GM23338 (cell line): ENCODE measurements at regions not wholly inside any gene's neighbourhood (a gene's known extent, or its start where the extent isn't known, plus 50 kb on each side); places are given as distances from the start of the nearest gene placed in this dataset.

ENCODE experiments used
- ATAC-seq: fragments of 200-7000 bp; cut with Tn5 transposase; 3 replicates; pipeline ENCODE4 v1.9.1; 2020
- DNase-seq: peaks from one replicate; pipeline ENCODE4 v3.0.0-alpha.2; 2015; ENCODE audit warnings: low spot score
- H2AFZ ChIP-seq: fragments of 200-600 bp; sonication (generic); 2 replicates; pipeline ENCODE4 v1.8.0; 2016; ENCODE audit warnings: antibody characterized with exemption, mild to moderate bottlenecking, moderate library complexity
- H3F3A ChIP-seq: fragments of 200-600 bp; sonication (generic); replicated peaks from 2 replicates; pipeline ENCODE4 v1.8.0; 2017; ENCODE audit warnings: antibody characterized with exemption, mixed run types, low read depth
- H3K27ac ChIP-seq: fragments of 200-600 bp; sonication (generic); 2 replicates; pipeline ENCODE4 v1.6.1; 2016; ENCODE audit warnings: low read depth
- H3K27me3 ChIP-seq: fragments of 200-600 bp; sonication (generic); 2 replicates; pipeline ENCODE4 v1.8.0; 2016; ENCODE audit warnings: mild to moderate bottlenecking, mixed run types, moderate library complexity; ENCODE audit not compliant: insufficient read depth
- H3K36me3 ChIP-seq: fragments of 200-600 bp; sonication (generic); 2 replicates; pipeline ENCODE4 v1.8.0; 2016; ENCODE audit warnings: mild to moderate bottlenecking; ENCODE audit not compliant: insufficient read depth
- H3K4me1 ChIP-seq: fragments of 200-600 bp; sonication (generic); 2 replicates; pipeline ENCODE4 v1.8.0; 2016; ENCODE audit warnings: mild to moderate bottlenecking, moderate library complexity; ENCODE audit not compliant: insufficient read depth
- H3K4me2 ChIP-seq: fragments of 200-600 bp; sonication (generic); 2 replicates; pipeline ENCODE4 v1.7.1; 2017; ENCODE audit warnings: mixed run types
- H3K4me3 ChIP-seq: fragments of 200-600 bp; sonication (generic); 2 replicates; pipeline ENCODE4 v1.6.1; 2016; ENCODE audit warnings: mixed run types
- H3K79me2 ChIP-seq: fragments of 200-600 bp; sonication (generic); replicated peaks from 2 replicates; pipeline ENCODE4 v1.8.0; 2017; ENCODE audit warnings: mild to moderate bottlenecking; ENCODE audit not compliant: insufficient read depth
- H3K9me2 ChIP-seq: fragments of 200-600 bp; sonication (generic); 2 replicates; pipeline ENCODE4 v1.8.0; 2017; ENCODE audit not compliant: insufficient read depth
- H4K20me1 ChIP-seq: fragments of 200-600 bp; sonication (generic); replicated peaks from 2 replicates; pipeline ENCODE4 v1.8.0; 2017; ENCODE audit warnings: mild to moderate bottlenecking; ENCODE audit not compliant: insufficient read depth
- H3K27ac Mint-ChIP-seq: 2 replicates; pipeline ENCODE4 v1.8.0; 2020; ENCODE audit warnings: inconsistent platforms, mild to moderate bottlenecking, moderate library complexity, mixed read lengths
- H3K27me3 Mint-ChIP-seq: 3 replicates; pipeline ENCODE4 v1.8.0; 2022; ENCODE audit warnings: low read depth, mild to moderate bottlenecking, moderate library complexity, mixed read lengths, inconsistent platforms; ENCODE audit not compliant: insufficient read depth, poor library complexity
- H3K36me3 Mint-ChIP-seq: 3 replicates; pipeline ENCODE4 v1.8.0; 2021; ENCODE audit warnings: low read depth, mild to moderate bottlenecking, inconsistent platforms, moderate library complexity, mixed read lengths
- H3K4me1 Mint-ChIP-seq: 3 replicates; pipeline ENCODE4 v1.8.0; 2020; ENCODE audit warnings: mild to moderate bottlenecking, inconsistent platforms, mixed read lengths
- H3K4me3 Mint-ChIP-seq: 3 replicates; pipeline ENCODE4 v1.8.0; 2021; ENCODE audit warnings: moderate library complexity, mild to moderate bottlenecking, inconsistent platforms, mixed read lengths
- H3K9me3 Mint-ChIP-seq: 3 replicates; pipeline ENCODE4 v1.8.0; 2020; ENCODE audit warnings: moderate library complexity, mild to moderate bottlenecking, inconsistent platforms, mixed read lengths
- CREB1 ChIP-seq: fragments of 250-450 bp; sonication (Bioruptor Pico); IDR thresholded peaks from 2 replicates; pipeline ENCODE4 v1.5.0; 2020; ENCODE audit warnings: low read depth, mild to moderate bottlenecking, moderate library complexity
- EZH2 ChIP-seq: fragments of 200-600 bp; sonication (generic); IDR thresholded peaks from one replicate; pipeline ENCODE4 v1.8.0; 2017; ENCODE audit warnings: antibody characterized with exemption, mild to moderate bottlenecking, low read depth; ENCODE audit not compliant: unreplicated experiment
- EZH2phosphoT487 ChIP-seq: fragments of 200-600 bp; sonication (generic); IDR thresholded peaks from one replicate; pipeline ENCODE4 v1.8.1; 2018; ENCODE audit warnings: antibody characterized with exemption; ENCODE audit not compliant: unreplicated experiment
- JUNB ChIP-seq: IDR thresholded peaks from one replicate; pipeline ENCODE4 v1.6.1; 2016; ENCODE audit warnings: antibody characterized with exemption; ENCODE audit not compliant: unreplicated experiment
- NANOG ChIP-seq: IDR thresholded peaks from 2 replicates; pipeline ENCODE4 v1.6.1; 2016; ENCODE audit warnings: antibody characterized with exemption, borderline replicate concordance
- POLR2AphosphoS5 ChIP-seq: IDR thresholded peaks from 2 replicates; pipeline ENCODE4 v1.6.1; 2016; ENCODE audit warnings: antibody characterized with exemption, low read depth
- STAT1 ChIP-seq: IDR thresholded peaks from one replicate; pipeline ENCODE4 v1.6.1; 2016; ENCODE audit warnings: antibody characterized with exemption; ENCODE audit not compliant: unreplicated experiment
- ZNF114 ChIP-seq: fragments of 250-450 bp; sonication (Bioruptor Pico); IDR thresholded peaks from 2 replicates; pipeline ENCODE4 v1.5.0; 2020; ENCODE audit warnings: mild to moderate bottlenecking, moderate library complexity
- ZNF331 ChIP-seq: fragments of 250-450 bp; sonication (Bioruptor Pico); IDR thresholded peaks from 2 replicates; pipeline ENCODE4 v1.5.0; 2020; ENCODE audit warnings: low read depth, mild to moderate bottlenecking, moderate library complexity
- TF ChIP-seq, protein P1 (sequence below): IDR thresholded peaks from one replicate; pipeline ENCODE4 v1.6.1; 2018; ENCODE audit warnings: antibody characterized with exemption; ENCODE audit not compliant: unreplicated experiment
- TF ChIP-seq, protein P2 (sequence below), 2 experiments: fragments of 200-600 bp in 1 of 2; sonication (generic) in 1 of 2; conservative IDR thresholded peaks; 2 replicates each; pipeline versions ENCODE4 v1.5.1 to v1.6.1; 2016 to 2017; ENCODE audit warnings: antibody characterized with exemption in 2 of 2, low read depth in 2 of 2, mild to moderate bottlenecking in 2 of 2, moderate library complexity in 1 of 2
- TF ChIP-seq, protein P3 (sequence below): IDR thresholded peaks from 2 replicates; pipeline ENCODE4 v1.6.1; 2016; ENCODE audit warnings: antibody characterized with exemption
- TF ChIP-seq, protein P4 (sequence below): fragments of 250-450 bp; sonication (Bioruptor Pico); IDR thresholded peaks from 2 replicates; pipeline ENCODE4 v1.5.0; 2020; ENCODE audit warnings: mild to moderate bottlenecking, moderate library complexity

DNA sequence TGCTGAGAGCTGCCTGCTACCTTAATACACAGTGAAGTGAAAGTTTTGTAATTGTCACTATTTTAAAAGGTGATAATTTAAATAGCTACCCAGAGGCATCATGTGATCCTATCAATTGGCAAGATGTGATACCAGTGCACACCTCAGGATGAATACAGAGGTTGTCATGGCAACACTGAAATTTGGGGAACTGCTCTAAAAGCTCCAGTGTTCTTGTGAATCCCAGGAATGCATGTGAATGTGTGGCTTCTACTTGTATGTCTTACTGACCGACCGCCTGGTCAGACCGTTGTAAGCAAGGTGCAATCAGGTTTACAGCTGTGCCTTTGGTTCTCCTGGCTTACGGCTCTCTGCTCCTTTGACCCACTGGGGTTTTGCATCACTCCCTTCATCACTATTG lies 146.3 kb upstream of the GJE1 start (continued):
- TF ChIP-seq, protein P1, sequence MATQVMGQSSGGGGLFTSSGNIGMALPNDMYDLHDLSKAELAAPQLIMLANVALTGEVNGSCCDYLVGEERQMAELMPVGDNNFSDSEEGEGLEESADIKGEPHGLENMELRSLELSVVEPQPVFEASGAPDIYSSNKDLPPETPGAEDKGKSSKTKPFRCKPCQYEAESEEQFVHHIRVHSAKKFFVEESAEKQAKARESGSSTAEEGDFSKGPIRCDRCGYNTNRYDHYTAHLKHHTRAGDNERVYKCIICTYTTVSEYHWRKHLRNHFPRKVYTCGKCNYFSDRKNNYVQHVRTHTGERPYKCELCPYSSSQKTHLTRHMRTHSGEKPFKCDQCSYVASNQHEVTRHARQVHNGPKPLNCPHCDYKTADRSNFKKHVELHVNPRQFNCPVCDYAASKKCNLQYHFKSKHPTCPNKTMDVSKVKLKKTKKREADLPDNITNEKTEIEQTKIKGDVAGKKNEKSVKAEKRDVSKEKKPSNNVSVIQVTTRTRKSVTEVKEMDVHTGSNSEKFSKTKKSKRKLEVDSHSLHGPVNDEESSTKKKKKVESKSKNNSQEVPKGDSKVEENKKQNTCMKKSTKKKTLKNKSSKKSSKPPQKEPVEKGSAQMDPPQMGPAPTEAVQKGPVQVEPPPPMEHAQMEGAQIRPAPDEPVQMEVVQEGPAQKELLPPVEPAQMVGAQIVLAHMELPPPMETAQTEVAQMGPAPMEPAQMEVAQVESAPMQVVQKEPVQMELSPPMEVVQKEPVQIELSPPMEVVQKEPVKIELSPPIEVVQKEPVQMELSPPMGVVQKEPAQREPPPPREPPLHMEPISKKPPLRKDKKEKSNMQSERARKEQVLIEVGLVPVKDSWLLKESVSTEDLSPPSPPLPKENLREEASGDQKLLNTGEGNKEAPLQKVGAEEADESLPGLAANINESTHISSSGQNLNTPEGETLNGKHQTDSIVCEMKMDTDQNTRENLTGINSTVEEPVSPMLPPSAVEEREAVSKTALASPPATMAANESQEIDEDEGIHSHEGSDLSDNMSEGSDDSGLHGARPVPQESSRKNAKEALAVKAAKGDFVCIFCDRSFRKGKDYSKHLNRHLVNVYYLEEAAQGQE = no peak
- TF ChIP-seq ZNF114 (CRISPR knock-in tag) (no peak), JUNB (no peak)

DNA sequence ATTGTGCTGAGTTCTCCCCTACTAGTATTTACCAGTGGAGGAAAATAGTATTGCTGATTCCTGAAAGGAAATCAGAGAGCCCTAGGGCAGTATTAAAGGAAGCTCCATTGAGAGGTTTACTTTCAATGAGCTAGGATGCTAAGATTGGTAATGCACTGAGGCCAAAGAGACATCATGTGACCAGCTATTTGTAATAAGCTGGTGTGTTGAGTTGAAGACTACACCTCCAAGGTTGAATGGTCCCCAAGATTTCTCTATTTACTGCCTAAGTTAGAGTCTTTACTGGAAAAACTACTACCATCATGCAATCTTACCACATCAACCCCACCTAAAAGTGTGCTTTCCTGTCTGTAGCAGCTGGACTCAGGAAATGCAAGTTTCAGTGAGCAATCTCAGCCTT lies 151.5 kb upstream of the GJE1 start:
- Mint-ChIP-seq H3K27me3 (no peaks in the 10 kb centered on the region), H3K4me1 (peaks cover 6% of the 10 kb centered on the region; the same call in 1 of the 3 replicates), H3K4me3 (no peak overlapping the region), H3K36me3 (no peaks in the 10 kb centered on the region), H3K9me3 (no peaks in the 10 kb centered on the region), H3K27ac (no peak overlapping the region)
- no peak overlapping the region for H2AFZ ChIP-seq
- no peaks in the 10 kb centered on the region for H3K27me3 ChIP-seq
- DNase-seq = no peak
- H3K9me2 ChIP-seq = no peaks in the 10 kb centered on the region
- no peak for ATAC-seq
- no peaks in the 10 kb centered on the region; the same call in 1 of the 2 replicates for H3K79me2 ChIP-seq
- no peaks in the 10 kb centered on the region for H3K36me3 ChIP-seq
- no peak overlapping the region for H3K4me2 ChIP-seq
- H4K20me1 ChIP-seq = no peaks in the 10 kb centered on the region
- H3K4me3 ChIP-seq = no peak overlapping the region
- peaks cover 10% of the 10 kb centered on the region; the same call in 1 of the 2 replicates for H3K4me1 ChIP-seq
- no peak overlapping the region for H3K27ac ChIP-seq
- no peaks in the 10 kb centered on the region for H3F3A ChIP-seq
- TF ChIP-seq, protein P2, sequence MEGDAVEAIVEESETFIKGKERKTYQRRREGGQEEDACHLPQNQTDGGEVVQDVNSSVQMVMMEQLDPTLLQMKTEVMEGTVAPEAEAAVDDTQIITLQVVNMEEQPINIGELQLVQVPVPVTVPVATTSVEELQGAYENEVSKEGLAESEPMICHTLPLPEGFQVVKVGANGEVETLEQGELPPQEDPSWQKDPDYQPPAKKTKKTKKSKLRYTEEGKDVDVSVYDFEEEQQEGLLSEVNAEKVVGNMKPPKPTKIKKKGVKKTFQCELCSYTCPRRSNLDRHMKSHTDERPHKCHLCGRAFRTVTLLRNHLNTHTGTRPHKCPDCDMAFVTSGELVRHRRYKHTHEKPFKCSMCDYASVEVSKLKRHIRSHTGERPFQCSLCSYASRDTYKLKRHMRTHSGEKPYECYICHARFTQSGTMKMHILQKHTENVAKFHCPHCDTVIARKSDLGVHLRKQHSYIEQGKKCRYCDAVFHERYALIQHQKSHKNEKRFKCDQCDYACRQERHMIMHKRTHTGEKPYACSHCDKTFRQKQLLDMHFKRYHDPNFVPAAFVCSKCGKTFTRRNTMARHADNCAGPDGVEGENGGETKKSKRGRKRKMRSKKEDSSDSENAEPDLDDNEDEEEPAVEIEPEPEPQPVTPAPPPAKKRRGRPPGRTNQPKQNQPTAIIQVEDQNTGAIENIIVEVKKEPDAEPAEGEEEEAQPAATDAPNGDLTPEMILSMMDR (conservative IDR thresholded peaks at IDR 0.05; ENCODE audit: low read depth in 2 of 2) = no peak
- TF ChIP-seq JUNB (no peak), POLR2AphosphoS5 (no peak), CREB1 (CRISPR knock-in tag) (no peak), EZH2 (no peak), EZH2phosphoT487 (no peak), NANOG (no peak), STAT1 (no peak), ZNF331 (CRISPR knock-in tag) (no peak)
- TF ChIP-seq, protein P3, sequence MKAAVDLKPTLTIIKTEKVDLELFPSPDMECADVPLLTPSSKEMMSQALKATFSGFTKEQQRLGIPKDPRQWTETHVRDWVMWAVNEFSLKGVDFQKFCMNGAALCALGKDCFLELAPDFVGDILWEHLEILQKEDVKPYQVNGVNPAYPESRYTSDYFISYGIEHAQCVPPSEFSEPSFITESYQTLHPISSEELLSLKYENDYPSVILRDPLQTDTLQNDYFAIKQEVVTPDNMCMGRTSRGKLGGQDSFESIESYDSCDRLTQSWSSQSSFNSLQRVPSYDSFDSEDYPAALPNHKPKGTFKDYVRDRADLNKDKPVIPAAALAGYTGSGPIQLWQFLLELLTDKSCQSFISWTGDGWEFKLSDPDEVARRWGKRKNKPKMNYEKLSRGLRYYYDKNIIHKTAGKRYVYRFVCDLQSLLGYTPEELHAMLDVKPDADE = no peak
- TF ChIP-seq, protein P4, sequence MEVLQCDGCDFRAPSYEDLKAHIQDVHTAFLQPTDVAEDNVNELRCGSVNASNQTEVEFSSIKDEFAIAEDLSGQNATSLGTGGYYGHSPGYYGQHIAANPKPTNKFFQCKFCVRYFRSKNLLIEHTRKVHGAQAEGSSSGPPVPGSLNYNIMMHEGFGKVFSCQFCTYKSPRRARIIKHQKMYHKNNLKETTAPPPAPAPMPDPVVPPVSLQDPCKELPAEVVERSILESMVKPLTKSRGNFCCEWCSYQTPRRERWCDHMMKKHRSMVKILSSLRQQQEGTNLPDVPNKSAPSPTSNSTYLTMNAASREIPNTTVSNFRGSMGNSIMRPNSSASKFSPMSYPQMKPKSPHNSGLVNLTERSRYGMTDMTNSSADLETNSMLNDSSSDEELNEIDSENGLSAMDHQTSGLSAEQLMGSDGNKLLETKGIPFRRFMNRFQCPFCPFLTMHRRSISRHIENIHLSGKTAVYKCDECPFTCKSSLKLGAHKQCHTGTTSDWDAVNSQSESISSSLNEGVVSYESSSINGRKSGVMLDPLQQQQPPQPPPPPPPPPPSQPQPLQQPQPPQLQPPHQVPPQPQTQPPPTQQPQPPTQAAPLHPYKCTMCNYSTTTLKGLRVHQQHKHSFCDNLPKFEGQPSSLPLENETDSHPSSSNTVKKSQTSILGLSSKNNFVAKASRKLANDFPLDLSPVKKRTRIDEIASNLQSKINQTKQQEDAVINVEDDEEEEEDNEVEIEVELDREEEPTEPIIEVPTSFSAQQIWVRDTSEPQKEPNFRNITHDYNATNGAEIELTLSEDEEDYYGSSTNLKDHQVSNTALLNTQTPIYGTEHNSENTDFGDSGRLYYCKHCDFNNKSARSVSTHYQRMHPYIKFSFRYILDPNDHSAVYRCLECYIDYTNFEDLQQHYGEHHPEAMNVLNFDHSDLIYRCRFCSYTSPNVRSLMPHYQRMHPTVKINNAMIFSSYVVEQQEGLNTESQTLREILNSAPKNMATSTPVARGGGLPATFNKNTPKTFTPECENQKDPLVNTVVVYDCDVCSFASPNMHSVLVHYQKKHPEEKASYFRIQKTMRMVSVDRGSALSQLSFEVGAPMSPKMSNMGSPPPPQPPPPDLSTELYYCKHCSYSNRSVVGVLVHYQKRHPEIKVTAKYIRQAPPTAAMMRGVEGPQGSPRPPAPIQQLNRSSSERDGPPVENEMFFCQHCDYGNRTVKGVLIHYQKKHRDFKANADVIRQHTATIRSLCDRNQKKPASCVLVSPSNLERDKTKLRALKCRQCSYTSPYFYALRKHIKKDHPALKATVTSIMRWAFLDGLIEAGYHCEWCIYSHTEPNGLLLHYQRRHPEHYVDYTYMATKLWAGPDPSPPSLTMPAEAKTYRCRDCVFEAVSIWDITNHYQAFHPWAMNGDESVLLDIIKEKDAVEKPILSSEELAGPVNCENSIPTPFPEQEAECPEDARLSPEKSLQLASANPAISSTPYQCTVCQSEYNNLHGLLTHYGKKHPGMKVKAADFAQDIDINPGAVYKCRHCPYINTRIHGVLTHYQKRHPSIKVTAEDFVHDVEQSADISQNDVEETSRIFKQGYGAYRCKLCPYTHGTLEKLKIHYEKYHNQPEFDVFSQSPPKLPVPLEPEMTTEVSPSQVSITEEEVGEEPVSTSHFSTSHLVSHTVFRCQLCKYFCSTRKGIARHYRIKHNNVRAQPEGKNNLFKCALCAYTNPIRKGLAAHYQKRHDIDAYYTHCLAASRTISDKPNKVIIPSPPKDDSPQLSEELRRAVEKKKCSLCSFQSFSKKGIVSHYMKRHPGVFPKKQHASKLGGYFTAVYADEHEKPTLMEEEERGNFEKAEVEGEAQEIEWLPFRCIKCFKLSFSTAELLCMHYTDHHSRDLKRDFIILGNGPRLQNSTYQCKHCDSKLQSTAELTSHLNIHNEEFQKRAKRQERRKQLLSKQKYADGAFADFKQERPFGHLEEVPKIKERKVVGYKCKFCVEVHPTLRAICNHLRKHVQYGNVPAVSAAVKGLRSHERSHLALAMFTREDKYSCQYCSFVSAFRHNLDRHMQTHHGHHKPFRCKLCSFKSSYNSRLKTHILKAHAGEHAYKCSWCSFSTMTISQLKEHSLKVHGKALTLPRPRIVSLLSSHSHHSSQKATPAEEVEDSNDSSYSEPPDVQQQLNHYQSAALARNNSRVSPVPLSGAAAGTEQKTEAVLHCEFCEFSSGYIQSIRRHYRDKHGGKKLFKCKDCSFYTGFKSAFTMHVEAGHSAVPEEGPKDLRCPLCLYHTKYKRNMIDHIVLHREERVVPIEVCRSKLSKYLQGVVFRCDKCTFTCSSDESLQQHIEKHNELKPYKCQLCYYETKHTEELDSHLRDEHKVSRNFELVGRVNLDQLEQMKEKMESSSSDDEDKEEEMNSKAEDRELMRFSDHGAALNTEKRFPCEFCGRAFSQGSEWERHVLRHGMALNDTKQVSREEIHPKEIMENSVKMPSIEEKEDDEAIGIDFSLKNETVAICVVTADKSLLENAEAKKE (CRISPR knock-in tag) = no peak
